Neuron (in vitro differentiated cells): ENCODE measurements at regions not wholly inside any gene's neighbourhood (a gene's known extent, or its start where the extent isn't known, plus 50 kb on each side); places are given as distances from the start of the nearest gene placed in this dataset.
"Not testable (repeated sequence)": the region's sequence is repeated elsewhere in the genome, so short reads cannot be mapped to it uniquely, and the experiment has no call there.

Experiments
- H2AFZ ChIP-seq: one replicate; pipeline ENCODE4 v1.6.1; 2013; ENCODE audit warnings: low read depth, mild to moderate bottlenecking, inconsistent platforms, low read length, moderate library complexity
- H3K27me3 ChIP-seq: one replicate; pipeline ENCODE4 v1.6.1; 2013; ENCODE audit warnings: low read length; ENCODE audit not compliant: insufficient read depth
- H3K36me3 ChIP-seq: one replicate; pipeline ENCODE4 v1.6.1; 2013; ENCODE audit warnings: low read length; ENCODE audit not compliant: insufficient read depth
- H3K4me1 ChIP-seq: one replicate; pipeline ENCODE4 v1.6.1; 2013; ENCODE audit warnings: low read length; ENCODE audit not compliant: insufficient read depth
- H3K4me3 ChIP-seq: 2 replicates; pipeline ENCODE4 v1.5.1; 2013; ENCODE audit warnings: mild to moderate bottlenecking, low read length, moderate library complexity
- H3K9me3 ChIP-seq: one replicate; pipeline ENCODE4 v1.6.1; 2013; ENCODE audit warnings: low read length

- no peak overlapping the region for H3K4me3 ChIP-seq
- H2AFZ ChIP-seq: no peak overlapping the region
- H3K9me3 ChIP-seq: no peaks in the 10 kb centered on the region
- no peaks in the 10 kb centered on the region for H3K27me3 ChIP-seq
- H3K36me3 ChIP-seq: no peaks in the 10 kb centered on the region
- H3K4me1 ChIP-seq: no peaks in the 10 kb centered on the region
Measured at GRCh38 chr4:60422439-60422838, 777.7 kb upstream of the ADGRL3 start.

- H3K36me3 ChIP-seq, H3K27me3 ChIP-seq, H3K4me1 ChIP-seq, H3K4me3 ChIP-seq, H2AFZ ChIP-seq, H3K9me3 ChIP-seq: not testable (repeated sequence)
Measured at GRCh38 chr4:60423573-60424184, 776.4 kb upstream of the ADGRL3 start.

- Histone ChIP-seq H2AFZ (no peak overlapping the region), H3K9me3 (no peaks in the 10 kb centered on the region), H3K36me3 (no peaks in the 10 kb centered on the region), H3K4me3 (no peak overlapping the region), H3K4me1 (no peaks in the 10 kb centered on the region), H3K27me3 (no peaks in the 10 kb centered on the region)
Measured at GRCh38 chr4:60432911-60433310, 767.2 kb upstream of the ADGRL3 start.

GRCh38 chr4:60443068-60443467 is 757.1 kb upstream of the ADGRL3 start:
- H2AFZ ChIP-seq: no peak overlapping the region
- no peaks in the 10 kb centered on the region for H3K27me3 ChIP-seq
- no peaks in the 10 kb centered on the region for H3K4me1 ChIP-seq
- no peaks in the 10 kb centered on the region for H3K36me3 ChIP-seq
- H3K4me3 ChIP-seq: no peak overlapping the region
- H3K9me3 ChIP-seq: no peaks in the 10 kb centered on the region

GRCh38 chr4:60443796-60444195 is 756.3 kb upstream of the ADGRL3 start:
- no peaks in the 10 kb centered on the region for H3K4me1 ChIP-seq

GRCh38 chr4:60450054-60450453 is 750.1 kb upstream of the ADGRL3 start:
- Histone ChIP-seq H3K9me3 (no peaks in the 10 kb centered on the region), H3K4me3 (no peak overlapping the region), H3K27me3 (no peaks in the 10 kb centered on the region), H3K36me3 (no peaks in the 10 kb centered on the region), H2AFZ (no peak overlapping the region), H3K4me1 (no peaks in the 10 kb centered on the region)

More at GRCh38 chr4:60443796-60444195, 756.3 kb upstream of the ADGRL3 start:
- no peaks in the 10 kb centered on the region for H3K9me3 ChIP-seq
- no peak overlapping the region for H3K4me3 ChIP-seq
- H3K36me3 ChIP-seq: no peaks in the 10 kb centered on the region
- H2AFZ ChIP-seq: no peak overlapping the region
- no peaks in the 10 kb centered on the region for H3K27me3 ChIP-seq

GRCh38 chr4:60452266-60452665 is 747.9 kb upstream of the ADGRL3 start:
- no peaks in the 10 kb centered on the region for H3K9me3 ChIP-seq
- no peaks in the 10 kb centered on the region for H3K4me1 ChIP-seq
- no peak overlapping the region for H2AFZ ChIP-seq
- H3K36me3 ChIP-seq: no peaks in the 10 kb centered on the region
- no peaks in the 10 kb centered on the region for H3K27me3 ChIP-seq
- H3K4me3 ChIP-seq: no peak overlapping the region

- Histone ChIP-seq H3K36me3 (no peaks in the 10 kb centered on the region), H2AFZ (no peak overlapping the region), H3K4me1 (no peaks in the 10 kb centered on the region), H3K4me3 (no peak overlapping the region), H3K27me3 (no peaks in the 10 kb centered on the region), H3K9me3 (no peaks in the 10 kb centered on the region)
Measured at GRCh38 chr4:60455380-60455779, 744.7 kb upstream of the ADGRL3 start.

- no peaks in the 10 kb centered on the region for H3K4me1 ChIP-seq
- no peaks in the 10 kb centered on the region for H3K36me3 ChIP-seq
- H3K4me3 ChIP-seq: no peak overlapping the region
- no peaks in the 10 kb centered on the region for H3K27me3 ChIP-seq
- peaks cover 4% of the 10 kb centered on the region for H3K9me3 ChIP-seq
- no peak overlapping the region for H2AFZ ChIP-seq
Measured at GRCh38 chr4:60461551-60461950, 738.6 kb upstream of the ADGRL3 start.

- Histone ChIP-seq H2AFZ (no peak overlapping the region), H3K36me3 (no peaks in the 10 kb centered on the region), H3K27me3 (no peaks in the 10 kb centered on the region)
Measured at GRCh38 chr4:60463857-60464502, 736.1 kb upstream of the ADGRL3 start.

GRCh38 chr4:60482921-60483351 is 717.2 kb upstream of the ADGRL3 start:
- no peaks in the 10 kb centered on the region for H3K9me3 ChIP-seq

More at GRCh38 chr4:60463857-60464502, 736.1 kb upstream of the ADGRL3 start:
- no peaks in the 10 kb centered on the region for H3K4me1 ChIP-seq
- H3K4me3 ChIP-seq: no peak overlapping the region
- peaks cover 4% of the 10 kb centered on the region for H3K9me3 ChIP-seq

GRCh38 chr4:60485276-60485675 is 714.9 kb upstream of the ADGRL3 start:
- H3K36me3 ChIP-seq: no peaks in the 10 kb centered on the region
- H3K4me1 ChIP-seq: no peaks in the 10 kb centered on the region
- no peak overlapping the region for H2AFZ ChIP-seq
- H3K4me3 ChIP-seq: no peak overlapping the region
- no peaks in the 10 kb centered on the region for H3K27me3 ChIP-seq
- no peaks in the 10 kb centered on the region for H3K9me3 ChIP-seq

More at GRCh38 chr4:60482921-60483351, 717.2 kb upstream of the ADGRL3 start:
- no peaks in the 10 kb centered on the region for H3K27me3 ChIP-seq
- no peak overlapping the region for H3K4me3 ChIP-seq
- H2AFZ ChIP-seq: no peak overlapping the region
- no peaks in the 10 kb centered on the region for H3K4me1 ChIP-seq
- no peaks in the 10 kb centered on the region for H3K36me3 ChIP-seq

- not testable (repeated sequence) for H3K4me1 ChIP-seq, H2AFZ ChIP-seq, H3K4me3 ChIP-seq, H3K27me3 ChIP-seq, H3K9me3 ChIP-seq, H3K36me3 ChIP-seq
Measured at GRCh38 chr4:60487118-60487761, 712.9 kb upstream of the ADGRL3 start.
